Upper lobe of left lung (tissue), 6 donors: ENCODE measurements at regions not wholly inside any gene's neighbourhood (a gene's known extent, or its start where the extent isn't known, plus 50 kb on each side); places are given as distances from the start of the nearest gene placed in this dataset.

Experiments used
- ATAC-seq, 2 donors: fragments of 200-7000 bp; cut with Tn5 transposase; one replicate each; pipeline ENCODE4 v1.9.1; 2022; ENCODE audit warnings: mild to moderate bottlenecking in 2 of 2, moderate library complexity in 2 of 2; ENCODE audit not compliant: low FRiP score in 2 of 2
- DNase-seq, 2 donors: peaks; one replicate each; pipeline ENCODE4 v3.0.0-alpha.2; 2019 to 2020
- H3K27ac ChIP-seq, 4 donors: fragments of 200-600 bp; sonication (generic); one replicate each; pipeline ENCODE4 v1.5.1; 2016 to 2019
- H3K27me3 ChIP-seq, 4 donors: fragments of 200-600 bp; sonication (generic); one replicate each; pipeline ENCODE4 v1.5.1; 2017 to 2019
- H3K36me3 ChIP-seq, 4 donors: fragments of 200-600 bp; sonication (generic); one replicate each; pipeline ENCODE4 v1.5.1; 2016 to 2019
- H3K4me1 ChIP-seq, 4 donors: fragments of 200-600 bp; sonication (generic); one replicate each; pipeline ENCODE4 v1.5.1; 2018 to 2019
- H3K4me3 ChIP-seq, 4 donors: fragments of 200-600 bp; sonication (generic); one replicate each; pipeline ENCODE4 v1.5.1; 2017 to 2019; ENCODE audit warnings: mild to moderate bottlenecking in 2 of 4, moderate library complexity in 1 of 4
- H3K9me3 ChIP-seq, 4 donors: fragments of 200-600 bp; sonication (generic); one replicate each; pipeline ENCODE4 v1.5.1; 2018 to 2019
- EP300 ChIP-seq, 4 donors: sonication (generic); formaldehyde crosslinking; IDR thresholded peaks; one replicate each; pipeline ENCODE4 v1.5.1; 2017; ENCODE audit warnings: antibody characterized with exemption in 4 of 4, control low read depth in 2 of 4
- POLR2A ChIP-seq, 4 donors: fragments of 450-650 bp; IDR thresholded peaks; one replicate each; pipeline ENCODE4 v1.5.1; 2016 to 2017; ENCODE audit warnings: antibody characterized with exemption in 4 of 4, mild to moderate bottlenecking in 2 of 4
- POLR2AphosphoS5 ChIP-seq, 2 donors: sonication (generic); formaldehyde crosslinking; IDR thresholded peaks; one replicate each; pipeline ENCODE4 v1.5.1; 2017; ENCODE audit warnings: antibody characterized with exemption in 2 of 2
- WGBS, 2 donors: methylation state at CpG; one replicate each; pipeline ENCODE4 v1.1.5; 2017 to 2018; 5-methylcytosine and 5-hydroxymethylcytosine counted together
- small RNA-seq, 4 donors: library from RNA; depleted of rRNA; stranded (forward); fragments of <200 nt; gene quantifications; one replicate each; pipeline ENCODE3, GENCODE V24; 2016
- TF ChIP-seq, protein P1 (sequence below), 6 experiments: fragments of 450-650 bp in 4 of 6; fragments of 200-600 bp in 2 of 6; sonication (generic) in 2 of 6; IDR thresholded peaks; one replicate each; pipeline ENCODE4 v1.5.1; 2016 to 2019; ENCODE audit warnings: antibody characterized with exemption in 6 of 6
- donor health status: DM: no; HTN: no; CAD: no; lungs with moderate emphysema.
- donor health status: DM: no; HTN: yes; CAD: no; lungs with severe emphysema.

DNA sequence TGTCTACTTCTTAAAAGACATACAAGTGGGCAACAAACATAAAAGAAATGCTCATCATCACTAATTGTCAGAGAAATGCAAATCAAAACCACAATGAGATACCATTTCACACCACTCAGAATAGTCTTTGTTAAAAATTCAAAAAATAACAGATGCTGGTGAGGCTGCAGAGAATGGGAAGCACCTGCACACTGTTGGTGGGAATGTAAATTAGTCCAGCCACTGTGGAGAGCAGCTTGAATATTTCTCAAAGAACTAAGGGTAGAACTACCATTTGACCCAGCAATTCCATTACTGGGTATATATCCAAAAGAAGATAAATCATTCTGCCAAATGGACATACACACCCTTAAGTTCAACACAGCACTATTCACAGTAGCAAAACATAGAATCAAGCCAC, 61.8 kb upstream of the STEAP1 start:
- no peak for DNase-seq
- Histone ChIP-seq H3K4me1 (no peaks in the 10 kb centered on the region), H3K27ac (no peak overlapping the region)

DNA sequence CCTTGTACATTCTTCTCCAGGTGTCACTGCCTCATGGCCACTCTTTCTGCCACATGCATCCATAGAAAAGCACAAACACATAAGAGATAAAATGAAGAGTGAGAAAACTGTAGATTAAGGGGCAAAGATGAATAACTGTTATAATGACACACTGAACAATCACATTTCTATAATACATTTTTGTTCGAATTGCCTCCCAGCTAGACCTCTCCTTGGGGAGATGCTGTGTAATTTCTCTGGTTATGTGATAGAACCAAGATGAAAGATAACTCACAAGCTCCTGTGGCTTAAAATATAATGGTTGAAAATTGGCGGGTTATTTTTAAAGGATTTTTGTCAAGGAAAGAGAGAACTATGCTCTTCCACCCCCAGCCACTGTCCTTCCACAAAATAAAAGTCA, 60.2 kb upstream of the STEAP1 start:
- 85 to 88% methylated on average over 2 of the region's 2 CpGs for WGBS, 2 donors
- Histone ChIP-seq H3K4me3 (no peak overlapping the region), H3K4me1 (no peaks in the 10 kb centered on the region), H3K36me3 (no peaks in the 10 kb centered on the region), H3K27ac (no peak overlapping the region), H3K9me3 (no peaks in the 10 kb centered on the region), H3K27me3 (no peaks in the 10 kb centered on the region)
- DNase-seq (no peak), ATAC-seq (no peak)
- TF ChIP-seq, protein P1, sequence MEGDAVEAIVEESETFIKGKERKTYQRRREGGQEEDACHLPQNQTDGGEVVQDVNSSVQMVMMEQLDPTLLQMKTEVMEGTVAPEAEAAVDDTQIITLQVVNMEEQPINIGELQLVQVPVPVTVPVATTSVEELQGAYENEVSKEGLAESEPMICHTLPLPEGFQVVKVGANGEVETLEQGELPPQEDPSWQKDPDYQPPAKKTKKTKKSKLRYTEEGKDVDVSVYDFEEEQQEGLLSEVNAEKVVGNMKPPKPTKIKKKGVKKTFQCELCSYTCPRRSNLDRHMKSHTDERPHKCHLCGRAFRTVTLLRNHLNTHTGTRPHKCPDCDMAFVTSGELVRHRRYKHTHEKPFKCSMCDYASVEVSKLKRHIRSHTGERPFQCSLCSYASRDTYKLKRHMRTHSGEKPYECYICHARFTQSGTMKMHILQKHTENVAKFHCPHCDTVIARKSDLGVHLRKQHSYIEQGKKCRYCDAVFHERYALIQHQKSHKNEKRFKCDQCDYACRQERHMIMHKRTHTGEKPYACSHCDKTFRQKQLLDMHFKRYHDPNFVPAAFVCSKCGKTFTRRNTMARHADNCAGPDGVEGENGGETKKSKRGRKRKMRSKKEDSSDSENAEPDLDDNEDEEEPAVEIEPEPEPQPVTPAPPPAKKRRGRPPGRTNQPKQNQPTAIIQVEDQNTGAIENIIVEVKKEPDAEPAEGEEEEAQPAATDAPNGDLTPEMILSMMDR (IDR thresholded peaks at IDR 0.05), result no peak
- no peak for TF ChIP-seq EP300 (IDR thresholded peaks at IDR 0.05)
- no peak for TF ChIP-seq POLR2A (IDR thresholded peaks at IDR 0.05)
- no peak for TF ChIP-seq POLR2AphosphoS5 (IDR thresholded peaks at IDR 0.05)

More for the DNA sequence above, 61.8 kb upstream of the STEAP1 start:
- Histone ChIP-seq H3K27me3 (no peaks in the 10 kb centered on the region), H3K9me3 (no peaks in the 10 kb centered on the region), H3K4me3 (no peak overlapping the region), H3K36me3 (no peaks in the 10 kb centered on the region)
- ATAC-seq, result no peak
- no peak for TF ChIP-seq POLR2AphosphoS5 (IDR thresholded peaks at IDR 0.05)
- TF ChIP-seq, protein P1 (IDR thresholded peaks at IDR 0.05), result no peak
- no peak for TF ChIP-seq POLR2A (IDR thresholded peaks at IDR 0.05)
- TF ChIP-seq EP300 (IDR thresholded peaks at IDR 0.05), result no peak

Small RNA genes lying in the stretch of these regions (small RNA-seq; reads per million reads assigned to genes)
- gene RNU6-274P, result 0 reads per million in 4 donors
